ENCODE measurements at regions not wholly inside any gene's neighbourhood (a gene's known extent, or its start where the extent isn't known, plus 50 kb on each side); places are given as distances from the start of the nearest gene placed in this dataset.

GRCh38 chr13:73991884-73992283 lies 142.3 kb downstream of the KLF12 start:
- no peak overlapping the region for H3K4me3 Mint-ChIP-seq

GRCh38 chr13:73991384-73991783 lies 142.8 kb downstream of the KLF12 start:
- no peak for DNase-seq
- Mint-ChIP-seq H3K4me3 (no peak overlapping the region), H3K36me3 (ENCODE audit: low read depth) (peaks cover 17% of the 10 kb centered on the region), H3K4me1 (peaks cover 11% of the 10 kb centered on the region), H3K9me3 (no peaks in the 10 kb centered on the region), H3K27ac (no peak overlapping the region), H3K27me3 (no peaks in the 10 kb centered on the region)
- ChIA-PET POLR2A (no interaction called here), CTCF (interaction anchor here (1.2 kb wide), 1 partner anchor 224 kb away, joined by 3 read pairs; no protein-coding TSS in a partner anchor)

More at GRCh38 chr13:73991884-73992283, 142.3 kb downstream of the KLF12 start:
- DNase-seq = no peak
- H3K9me3 Mint-ChIP-seq = no peaks in the 10 kb centered on the region
- no peak overlapping the region for H3K27ac Mint-ChIP-seq
- ChIA-PET POLR2A (no interaction called here), CTCF (interaction anchor here (1.2 kb wide), 1 partner anchor 224 kb away, joined by 3 read pairs; no protein-coding TSS in a partner anchor)
- H3K27me3 Mint-ChIP-seq = no peaks in the 10 kb centered on the region
- peaks cover 8% of the 10 kb centered on the region for H3K4me1 Mint-ChIP-seq
- peaks cover 17% of the 10 kb centered on the region for H3K36me3 Mint-ChIP-seq (ENCODE audit: low read depth)

GRCh38 chr13:73989244-73989843 lies 144.9 kb downstream of the KLF12 start:
- no peak for DNase-seq
- Mint-ChIP-seq H3K4me3 (no peak overlapping the region), H3K27ac (no peak overlapping the region), H3K4me1 (peaks cover 28% of the 10 kb centered on the region), H3K36me3 (ENCODE audit: low read depth) (peaks cover 23% of the 10 kb centered on the region), H3K27me3 (no peaks in the 10 kb centered on the region), H3K9me3 (no peaks in the 10 kb centered on the region)
- ChIA-PET CTCF (interaction anchor here (1.7 kb wide), 1 partner anchor 297 kb away, joined by 3 read pairs; no protein-coding TSS in a partner anchor), POLR2A (no interaction called here)

- H3K36me3 Mint-ChIP-seq (ENCODE audit: low read depth) = peaks cover 19% of the 10 kb centered on the region
- H3K27ac Mint-ChIP-seq = no peak overlapping the region
- no peak overlapping the region for H3K4me3 Mint-ChIP-seq
- H3K27me3 Mint-ChIP-seq = no peaks in the 10 kb centered on the region
- POLR2A ChIA-PET = no interaction called here
- DNase-seq = no peak
- CTCF ChIA-PET = no interaction called here
- peaks cover 29% of the 10 kb centered on the region for H3K4me1 Mint-ChIP-seq
- H3K9me3 Mint-ChIP-seq = no peaks in the 10 kb centered on the region
Observed at GRCh38 chr13:73988461-73988860, 145.7 kb downstream of the KLF12 start.

- H3K27ac Mint-ChIP-seq = no peak overlapping the region
- POLR2A ChIA-PET = interaction anchor here (3.7 kb wide), 1 partner anchor 146 kb away, joined by 38 read pairs; the partner anchor contains the start of gene KLF12
Observed at GRCh38 chr13:73987618-73988017, 146.6 kb downstream of the KLF12 start.

GRCh38 chr13:73985783-73986182 lies 148.4 kb downstream of the KLF12 start:
- CTCF ChIA-PET = interaction anchor here (1.2 to 2.2 kb wide), 3 partner anchors 11 to 301 kb away, joined by 3 to 7 read pairs (median 3); no protein-coding TSS in a partner anchor

More at GRCh38 chr13:73987618-73988017, 146.6 kb downstream of the KLF12 start:
- Mint-ChIP-seq H3K36me3 (ENCODE audit: low read depth) (peaks cover 16% of the 10 kb centered on the region), H3K4me1 (peaks cover 29% of the 10 kb centered on the region), H3K4me3 (no peak overlapping the region), H3K9me3 (no peaks in the 10 kb centered on the region), H3K27me3 (no peaks in the 10 kb centered on the region)
- CTCF ChIA-PET = no interaction called here
- no peak for DNase-seq

GRCh38 chr13:73984949-73985691 lies 149.1 kb downstream of the KLF12 start:
- H3K36me3 Mint-ChIP-seq (ENCODE audit: low read depth) = peaks cover 15% of the 10 kb centered on the region

More at GRCh38 chr13:73985783-73986182, 148.4 kb downstream of the KLF12 start:
- Mint-ChIP-seq H3K4me1 (peaks cover 29% of the 10 kb centered on the region), H3K27me3 (no peaks in the 10 kb centered on the region), H3K27ac (peak overlapping the region; percentile 56), H3K9me3 (no peaks in the 10 kb centered on the region), H3K36me3 (ENCODE audit: low read depth) (peaks cover 12% of the 10 kb centered on the region), H3K4me3 (peak overlapping the region; percentile 21)
- DNase-seq = no peak
- POLR2A ChIA-PET = interaction anchor here (0.6 to 3.7 kb wide), 4 partner anchors 76 to 303 kb away, joined by 4 to 38 read pairs (median 6); partner anchors contain the start of gene KLF12

GRCh38 chr13:73984201-73984600 lies 150.0 kb downstream of the KLF12 start:
- Mint-ChIP-seq H3K27ac (no peak overlapping the region), H3K9me3 (no peaks in the 10 kb centered on the region), H3K36me3 (ENCODE audit: low read depth) (peaks cover 15% of the 10 kb centered on the region), H3K27me3 (no peaks in the 10 kb centered on the region), H3K4me3 (no peak overlapping the region), H3K4me1 (peaks cover 26% of the 10 kb centered on the region)
- POLR2A ChIA-PET = interaction anchor here (0.8 to 3.7 kb wide), 3 partner anchors 77 to 304 kb away, joined by 4 to 38 read pairs (median 7); partner anchors contain the start of gene KLF12
- CTCF ChIA-PET = interaction anchor here (2.2 kb wide), 1 partner anchor 302 kb away, joined by 7 read pairs; no protein-coding TSS in a partner anchor
- DNase-seq = no peak

More at GRCh38 chr13:73984949-73985691, 149.1 kb downstream of the KLF12 start:
- peaks cover 28% of the 10 kb centered on the region for H3K4me1 Mint-ChIP-seq
- POLR2A ChIA-PET = interaction anchor here (0.6 to 3.7 kb wide), 5 partner anchors 76 to 303 kb away, joined by 4 to 38 read pairs (median 5); partner anchors contain the start of gene KLF12
- no peaks in the 10 kb centered on the region for H3K27me3 Mint-ChIP-seq
- DNase-seq = peak; percentile 48
- CTCF ChIA-PET = interaction anchor here (1.2 to 2.2 kb wide), 3 partner anchors 10 to 302 kb away, joined by 3 to 7 read pairs (median 3); no protein-coding TSS in a partner anchor
- no peaks in the 10 kb centered on the region for H3K9me3 Mint-ChIP-seq
- H3K27ac Mint-ChIP-seq = peak overlapping the region; percentile 62
- H3K4me3 Mint-ChIP-seq = no peak overlapping the region

- no peak for DNase-seq
- H3K9me3 Mint-ChIP-seq = no peaks in the 10 kb centered on the region
- H3K36me3 Mint-ChIP-seq (ENCODE audit: low read depth) = peaks cover 22% of the 10 kb centered on the region
- POLR2A ChIA-PET = no interaction called here
- CTCF ChIA-PET = no interaction called here
- no peaks in the 10 kb centered on the region for H3K27me3 Mint-ChIP-seq
- no peak overlapping the region for H3K27ac Mint-ChIP-seq
- H3K4me3 Mint-ChIP-seq = no peak overlapping the region
- peaks cover 23% of the 10 kb centered on the region for H3K4me1 Mint-ChIP-seq
Observed at GRCh38 chr13:73983109-73983508, 151.1 kb downstream of the KLF12 start.

- CTCF ChIA-PET = no interaction called here
- no peak for DNase-seq
- H3K27ac Mint-ChIP-seq = no peak overlapping the region
- no peaks in the 10 kb centered on the region for H3K9me3 Mint-ChIP-seq
- POLR2A ChIA-PET = no interaction called here
- peaks cover 32% of the 10 kb centered on the region for H3K36me3 Mint-ChIP-seq (ENCODE audit: low read depth)
- no peak overlapping the region for H3K4me3 Mint-ChIP-seq
- H3K4me1 Mint-ChIP-seq = peaks cover 20% of the 10 kb centered on the region
- H3K27me3 Mint-ChIP-seq = no peaks in the 10 kb centered on the region
Observed at GRCh38 chr13:73981595-73981994, 152.6 kb downstream of the KLF12 start.

- H3K4me1 Mint-ChIP-seq = peaks cover 11% of the 10 kb centered on the region
- DNase-seq = no peak
- H3K27me3 Mint-ChIP-seq = no peaks in the 10 kb centered on the region
- H3K36me3 Mint-ChIP-seq (ENCODE audit: low read depth) = peaks cover 30% of the 10 kb centered on the region
- no peak overlapping the region for H3K4me3 Mint-ChIP-seq
- H3K27ac Mint-ChIP-seq = no peak overlapping the region
- POLR2A ChIA-PET = interaction anchor here (1.2 kb wide), 1 partner anchor 115 kb away, joined by 3 read pairs; no protein-coding TSS in a partner anchor
- H3K9me3 Mint-ChIP-seq = no peaks in the 10 kb centered on the region
- CTCF ChIA-PET = no interaction called here
Observed at GRCh38 chr13:73975767-73976166, 158.4 kb downstream of the KLF12 start.

- H3K36me3 Mint-ChIP-seq (ENCODE audit: low read depth) = peaks cover 27% of the 10 kb centered on the region
- H3K9me3 Mint-ChIP-seq = no peaks in the 10 kb centered on the region
- peaks cover 13% of the 10 kb centered on the region for H3K4me1 Mint-ChIP-seq
- ChIA-PET CTCF (no interaction called here), POLR2A (no interaction called here)
- no peak overlapping the region for H3K4me3 Mint-ChIP-seq
- no peak overlapping the region for H3K27ac Mint-ChIP-seq
- DNase-seq = no peak
- no peaks in the 10 kb centered on the region for H3K27me3 Mint-ChIP-seq
Observed at GRCh38 chr13:73974051-73974450, 160.2 kb downstream of the KLF12 start.

GRCh38 chr13:73973156-73973555 lies 161.0 kb downstream of the KLF12 start:
- Mint-ChIP-seq H3K9me3 (no peaks in the 10 kb centered on the region), H3K27ac (no peak overlapping the region), H3K27me3 (no peaks in the 10 kb centered on the region), H3K4me1 (peaks cover 13% of the 10 kb centered on the region), H3K4me3 (no peak overlapping the region), H3K36me3 (ENCODE audit: low read depth) (peaks cover 25% of the 10 kb centered on the region)
- no peak for DNase-seq
- ChIA-PET POLR2A (no interaction called here), CTCF (interaction anchor here (0.6 kb wide), 1 partner anchor 80 kb away, joined by 5 read pairs; no protein-coding TSS in a partner anchor)
